HEK293 (cell line): ENCODE measurements at regions not wholly inside any gene's neighbourhood (a gene's known extent, or its start where the extent isn't known, plus 50 kb on each side); places are given as distances from the start of the nearest gene placed in this dataset.
"Not testable (repeated sequence)": the region's sequence is repeated elsewhere in the genome, so short reads cannot be mapped to it uniquely, and the experiment has no call there.

Experiments used
- CTCF ChIA-PET: fragments of 350-600 bp; formaldehyde crosslinking; extraction: SDS; loops from one replicate; lab custom pipeline; 2021; ENCODE audit warnings: antibody characterized with exemption; lab: Yijun Ruan, JAX
- POLR2A ChIA-PET: fragments of 300-600 bp; formaldehyde crosslinking; extraction: SDS; loops from one replicate; lab custom pipeline; 2020; ENCODE audit warnings: antibody characterized with exemption, inconsistent platforms; lab: Yijun Ruan, JAX
- H3K27ac ChIP-seq: fragments of 200-500 bp; sonication (Bioruptor generic); 2 replicates; pipeline ENCODE4 v1.5.1; 2014; ENCODE audit warnings: low read depth, low read length, control low read depth, inconsistent platforms; ENCODE audit errors: extremely low read depth
- H3K36me3 ChIP-seq, 2 experiments: fragments of 200-500 bp in 1 of 2; sonication (Bioruptor generic) in 1 of 2; 1 replicate in 1 of 2; 2 replicates in 1 of 2; pipeline ENCODE4 v1.5.1; 2014 to 2017; ENCODE audit warnings: inconsistent platforms in 2 of 2, low read length in 2 of 2; ENCODE audit not compliant: control insufficient read depth in 2 of 2, insufficient read depth in 1 of 2
- H3K4me1 ChIP-seq: fragments of 200-500 bp; sonication (Bioruptor generic); 2 replicates; pipeline ENCODE4 v1.5.1; 2014; ENCODE audit warnings: mild to moderate bottlenecking, low read length, inconsistent platforms; ENCODE audit not compliant: control insufficient read depth, insufficient read depth
- H3K4me3 ChIP-seq: 2 replicates; pipeline ENCODE4 v1.5.1; 2011; ENCODE audit warnings: low read depth, mild to moderate bottlenecking, control low read depth, low read length, moderate library complexity
- H3K9me3 ChIP-seq: fragments of 200-500 bp; sonication (Bioruptor generic); 2 replicates; pipeline ENCODE4 v1.5.1; 2014; ENCODE audit warnings: low read depth, low read length, inconsistent platforms; ENCODE audit not compliant: control insufficient read depth, insufficient read depth
- REPIN1 ChIP-seq: fragments of 450-650 bp; formaldehyde crosslinking; IDR thresholded peaks from 2 replicates; pipeline ENCODE4 v1.5.1; 2017; ENCODE audit warnings: missing biosample characterization, missing genetic modification characterization, low read depth
- ZNF146 ChIP-seq: fragments of 450-650 bp; formaldehyde crosslinking; IDR thresholded peaks from 2 replicates; pipeline ENCODE4 v1.5.1; 2016; ENCODE audit warnings: missing biosample characterization, missing genetic modification characterization
- ZNF157 ChIP-seq: fragments of 450-650 bp; formaldehyde crosslinking; IDR thresholded peaks from 2 replicates; pipeline ENCODE4 v1.5.1; 2016; ENCODE audit warnings: missing biosample characterization, missing genetic modification characterization
- ZNF37A ChIP-seq: fragments of 450-650 bp; IDR thresholded peaks from 2 replicates; pipeline ENCODE4 v1.5.1; 2018; ENCODE audit warnings: missing biosample characterization, missing genetic modification characterization
- ZNF416 ChIP-seq: fragments of 450-650 bp; formaldehyde crosslinking; IDR thresholded peaks from 2 replicates; pipeline ENCODE4 v1.5.1; 2016; ENCODE audit warnings: missing biosample characterization, missing genetic modification characterization
- ZNF501 ChIP-seq: fragments of 450-650 bp; formaldehyde crosslinking; IDR thresholded peaks from 2 replicates; pipeline ENCODE4 v1.5.1; 2016; ENCODE audit warnings: missing biosample characterization, missing genetic modification characterization
- ZNF510 ChIP-seq: fragments of 450-650 bp; formaldehyde crosslinking; IDR thresholded peaks from 2 replicates; pipeline ENCODE4 v1.5.1; 2018; ENCODE audit warnings: mild to moderate bottlenecking, missing genetic modification characterization, missing biosample characterization; ENCODE audit not compliant: insufficient replicate concordance
- ZSCAN23 ChIP-seq: fragments of 450-650 bp; formaldehyde crosslinking; IDR thresholded peaks from 2 replicates; pipeline ENCODE4 v1.5.1; 2016; ENCODE audit warnings: missing biosample characterization, missing genetic modification characterization
- ZSCAN30 ChIP-seq: fragments of 450-650 bp; IDR thresholded peaks from 2 replicates; pipeline ENCODE4 v1.5.1; 2018; ENCODE audit warnings: missing biosample characterization, mild to moderate bottlenecking, missing genetic modification characterization, moderate library complexity
- TF ChIP-seq, protein P1 (sequence below): fragments of 450-650 bp; formaldehyde crosslinking; IDR thresholded peaks from 2 replicates; pipeline ENCODE4; 2016; ENCODE audit warnings: missing biosample characterization, missing genetic modification characterization
- TF ChIP-seq, protein P2 (sequence below): fragments of 450-650 bp; formaldehyde crosslinking; IDR thresholded peaks from 2 replicates; pipeline ENCODE4 v1.5.1; 2017; ENCODE audit warnings: missing biosample characterization, missing genetic modification characterization

DNA sequence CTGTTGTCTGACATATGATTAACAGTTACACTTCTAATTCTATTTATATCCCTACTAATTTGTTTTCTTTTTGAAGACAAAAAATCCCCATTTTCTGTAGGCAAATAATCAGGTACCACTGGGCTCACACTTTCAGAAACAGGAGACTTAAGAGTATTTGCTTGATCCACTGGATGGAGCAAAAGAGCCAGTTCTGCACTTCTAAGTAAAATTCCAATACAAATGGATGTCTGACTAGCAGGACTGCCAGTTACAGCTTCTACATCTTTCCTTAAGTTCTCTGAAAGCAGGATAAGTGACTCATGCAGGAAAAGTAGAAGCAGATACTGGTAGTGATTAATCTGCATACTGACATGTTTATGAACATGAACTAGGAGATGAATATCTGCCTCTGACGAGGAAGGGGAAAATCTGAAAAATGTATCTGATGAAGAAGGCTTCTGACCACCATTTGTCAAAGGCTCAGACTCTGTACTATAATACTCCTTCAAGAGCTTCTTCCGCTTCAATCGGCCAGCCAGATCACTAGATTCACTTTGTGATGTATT lies 73.8 kb upstream of the ANKS1B start:
- CTCF ChIA-PET = interaction anchor here (0.6 kb wide), 1 partner anchor 530 kb away, joined by 5 read pairs; no protein-coding TSS in a partner anchor
- no peak for TF ChIP-seq ZSCAN23 (tag by site-specific recombination)
- no peak for TF ChIP-seq ZNF416
- no peak for TF ChIP-seq ZNF157 (tag by site-specific recombination)
- TF ChIP-seq, protein P1, sequence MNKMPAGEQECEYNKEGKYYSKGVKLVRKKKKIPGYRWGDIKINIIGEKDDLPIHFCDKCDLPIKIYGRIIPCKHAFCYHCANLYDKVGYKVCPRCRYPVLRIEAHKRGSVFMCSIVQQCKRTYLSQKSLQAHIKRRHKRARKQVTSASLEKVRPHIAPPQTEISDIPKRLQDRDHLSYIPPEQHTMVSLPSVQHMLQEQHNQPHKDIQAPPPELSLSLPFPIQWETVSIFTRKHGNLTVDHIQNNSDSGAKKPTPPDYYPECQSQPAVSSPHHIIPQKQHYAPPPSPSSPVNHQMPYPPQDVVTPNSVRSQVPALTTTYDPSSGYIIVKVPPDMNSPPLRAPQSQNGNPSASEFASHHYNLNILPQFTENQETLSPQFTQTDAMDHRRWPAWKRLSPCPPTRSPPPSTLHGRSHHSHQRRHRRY (tag by site-specific recombination) = no peak
- no peak for TF ChIP-seq ZNF146 (tag by site-specific recombination)
- TF ChIP-seq ZSCAN30 = no peak

DNA sequence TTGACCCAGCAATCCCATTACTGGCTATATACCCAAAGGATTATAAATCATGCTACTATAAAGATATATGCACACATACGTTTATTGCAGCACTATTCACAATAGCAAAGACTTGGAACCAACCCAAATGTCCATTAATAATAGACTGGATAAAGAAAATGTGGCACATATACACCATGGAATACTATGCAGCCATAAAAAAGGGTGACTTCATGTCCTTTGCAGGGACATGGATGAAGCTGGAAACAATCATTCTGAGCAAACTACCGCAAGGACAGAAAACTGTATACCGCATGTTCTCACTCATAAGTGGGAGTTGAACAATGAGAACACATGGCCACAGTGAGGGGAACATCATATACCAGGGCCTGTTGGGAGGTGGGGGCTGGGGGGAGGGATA lies 61.5 kb upstream of the ANKS1B start:
- POLR2A ChIA-PET, H3K9me3 ChIP-seq, H3K4me3 ChIP-seq, CTCF ChIA-PET, H3K4me1 ChIP-seq, H3K27ac ChIP-seq: not testable (repeated sequence)
- peak; percentile 84 for TF ChIP-seq ZNF146 (tag by site-specific recombination)
- peaks cover 14% of the 10 kb centered on the region in 2 experiments; a peak in 2 of 3 replicates for H3K36me3 ChIP-seq

More for the DNA sequence above, 73.8 kb upstream of the ANKS1B start:
- H3K36me3 ChIP-seq = peaks cover 15 to 16% of the 10 kb centered on the region in 2 experiments; a peak in 2 of 3 replicates
- no peaks in the 10 kb centered on the region for H3K4me1 ChIP-seq
- no peak overlapping the region for H3K4me3 ChIP-seq
- no peaks in the 10 kb centered on the region for H3K9me3 ChIP-seq
- no peak overlapping the region for H3K27ac ChIP-seq
- POLR2A ChIA-PET = no interaction called here

- TF ChIP-seq ZNF501 (tag by site-specific recombination) (no peak), ZNF157 (tag by site-specific recombination) (no peak), ZNF37A (no peak), REPIN1 (no peak)
- Histone ChIP-seq H3K36me3 (peaks cover 10 to 14% of the 10 kb centered on the region in 2 experiments; a peak in 2 of 3 replicates), H3K4me1 (no peaks in the 10 kb centered on the region), H3K27ac (no peak overlapping the region), H3K4me3 (no peak overlapping the region), H3K9me3 (no peaks in the 10 kb centered on the region)
- ChIA-PET CTCF (no interaction called here), POLR2A (no interaction called here)
Observed at GRCh38 chr12:100044266-100044665, 59.5 kb upstream of the ANKS1B start.

GRCh38 chr12:100043631-100044030 lies 58.9 kb upstream of the ANKS1B start:
- CTCF ChIA-PET = no interaction called here

More at GRCh38 chr12:100043631-100044030, 58.9 kb upstream of the ANKS1B start:
- Histone ChIP-seq H3K27ac (no peak overlapping the region), H3K36me3 (peaks cover 10% of the 10 kb centered on the region in 2 experiments; a peak in 2 of 3 replicates), H3K4me3 (no peak overlapping the region), H3K9me3 (no peaks in the 10 kb centered on the region), H3K4me1 (no peaks in the 10 kb centered on the region)
- POLR2A ChIA-PET = no interaction called here
- no peak for TF ChIP-seq ZNF510 (tag by site-specific recombination)
- TF ChIP-seq, protein P2, sequence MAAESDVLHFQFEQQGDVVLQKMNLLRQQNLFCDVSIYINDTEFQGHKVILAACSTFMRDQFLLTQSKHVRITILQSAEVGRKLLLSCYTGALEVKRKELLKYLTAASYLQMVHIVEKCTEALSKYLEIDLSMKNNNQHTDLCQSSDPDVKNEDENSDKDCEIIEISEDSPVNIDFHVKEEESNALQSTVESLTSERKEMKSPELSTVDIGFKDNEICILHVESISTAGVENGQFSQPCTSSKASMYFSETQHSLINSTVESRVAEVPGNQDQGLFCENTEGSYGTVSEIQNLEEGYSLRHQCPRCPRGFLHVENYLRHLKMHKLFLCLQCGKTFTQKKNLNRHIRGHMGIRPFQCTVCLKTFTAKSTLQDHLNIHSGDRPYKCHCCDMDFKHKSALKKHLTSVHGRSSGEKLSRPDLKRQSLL (tag by site-specific recombination) = no peak
